ENCODE measurements at regions not wholly inside any gene's neighbourhood (a gene's known extent, or its start where the extent isn't known, plus 50 kb on each side); places are given as distances from the start of the nearest gene placed in this dataset.

GRCh38 chr3:30547716-30548115 lies 58.7 kb upstream of the TGFBR2 start:
- TF ChIP-seq POLR2A (IDR thresholded peaks at IDR 0.05; ENCODE audit: low read length): no peak
- TF ChIP-seq GATA1 (IDR thresholded peaks at IDR 0.05; ENCODE audit: low read depth, low read length): no peak
